ENCODE measurements at regions not wholly inside any gene's neighbourhood (a gene's known extent, or its start where the extent isn't known, plus 50 kb on each side); places are given as distances from the start of the nearest gene placed in this dataset.

DNA sequence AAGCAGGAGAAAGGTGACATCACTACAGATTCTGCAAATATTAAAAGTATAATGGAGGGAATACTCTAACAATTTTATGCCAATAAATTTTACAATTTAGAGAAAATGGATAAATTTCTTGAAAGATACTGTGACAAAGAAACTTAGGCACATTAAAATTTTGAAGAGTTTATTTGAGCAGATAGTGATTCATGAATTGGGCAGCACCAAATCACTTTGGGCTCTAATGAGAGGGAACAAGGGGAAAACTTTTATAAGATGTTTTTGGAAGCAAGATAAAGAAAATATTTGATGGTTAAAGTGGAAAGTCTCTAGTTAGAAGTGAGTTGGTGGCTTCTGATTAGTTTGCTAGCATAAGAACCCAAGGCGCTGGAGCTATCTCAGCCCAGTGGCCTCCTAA is 55.2 kb upstream of the FMN2 start:
- no peaks in the 10 kb centered on the region for H3K36me3 ChIP-seq (ENCODE audit: control insufficient read depth, insufficient read depth, low read length)
- H3K27ac ChIP-seq (ENCODE audit: extremely low read depth, low read depth, low read length), result no peak overlapping the region
- no peak for DNase-seq (ENCODE audit: extremely low read depth in 1 of 4, low spot score in 3 of 4)
- H3K4me2 ChIP-seq (ENCODE audit: insufficient read depth, low read length), result no peak overlapping the region
- BruUV-seq (replicated peaks), result no TSS peak
- no peaks in the 10 kb centered on the region for H4K20me1 ChIP-seq (replicated peaks; ENCODE audit: control insufficient read depth, insufficient read depth, low read length)
- no peaks in the 10 kb centered on the region for H3K9me3 ChIP-seq (replicated peaks; ENCODE audit: control insufficient read depth, insufficient read depth, low read depth, low read length)
- H3K4me3 ChIP-seq, result no peak overlapping the region
- no peak for FAIRE-seq
- no peak for ATAC-seq
- no peaks in the 10 kb centered on the region for H3K4me1 ChIP-seq (replicated peaks in 1 of 2; ENCODE audit: control insufficient read depth in 2 of 2, insufficient read depth in 2 of 2, low read length in 2 of 2)
- H3K9me1 ChIP-seq (ENCODE audit: control insufficient read depth, insufficient read depth, low read length), result no peaks in the 10 kb centered on the region
- no peaks in the 10 kb centered on the region for H3K79me2 ChIP-seq (ENCODE audit: control insufficient read depth, insufficient read depth, low read length)
- intact Hi-C loops (cut with micrococcal nuclease) (no loop called here), in situ Hi-C loops (cut with MboI) (no loop called here)
- WGBS (ENCODE audit: insufficient coverage, low coverage, missing lambda C conversion rate), result 0% methylated on average over 1 of the region's 1 CpG
- POLR2A ChIA-PET, result no interaction called here
- CTCF ChIA-PET (ENCODE audit: low intra/inter-chr PET ratio), result no interaction called here
- H3K9ac ChIP-seq (ENCODE audit: insufficient read depth in 1 of 2, low read depth in 2 of 2, low read length in 2 of 2), result no peak overlapping the region
- no peak overlapping the region for H2AFZ ChIP-seq (ENCODE audit: low read depth, low read length)
- no peaks in the 10 kb centered on the region for H3K27me3 ChIP-seq (ENCODE audit: control insufficient read depth in 2 of 2, insufficient read depth in 2 of 2, low read length in 2 of 2)
- TF ChIP-seq SAFB2 (IDR thresholded peaks at IDR 0.05; ENCODE audit: borderline replicate concordance, low read depth, low read length, severe bottlenecking), result no peak
- no peak for TF ChIP-seq PTRF (tag; IDR thresholded peaks at IDR 0.05)
- TF ChIP-seq SRSF1 (IDR thresholded peaks at IDR 0.05; ENCODE audit: low read depth, low read length), result no peak
- no peak for TF ChIP-seq TAL1 (IDR thresholded peaks at IDR 0.05)
- TF ChIP-seq CREB1 (IDR thresholded peaks at IDR 0.05), result no peak
- no peak for TF ChIP-seq CREB1 (CRISPR knock-in tag; IDR thresholded peaks at IDR 0.05)
- no peak for TF ChIP-seq ZNF778 (CRISPR knock-in tag; IDR thresholded peaks at IDR 0.05)
- TF ChIP-seq KHSRP (IDR thresholded peaks at IDR 0.05), result no peak
- no peak for TF ChIP-seq RFX1 (IDR thresholded peaks at IDR 0.05)
- no peak for TF ChIP-seq CBFA2T2 (conservative IDR thresholded peaks at IDR 0.05)
- TF ChIP-seq ZNF24 (IDR thresholded peaks at IDR 0.05), result no peak
- TF ChIP-seq, protein P1, sequence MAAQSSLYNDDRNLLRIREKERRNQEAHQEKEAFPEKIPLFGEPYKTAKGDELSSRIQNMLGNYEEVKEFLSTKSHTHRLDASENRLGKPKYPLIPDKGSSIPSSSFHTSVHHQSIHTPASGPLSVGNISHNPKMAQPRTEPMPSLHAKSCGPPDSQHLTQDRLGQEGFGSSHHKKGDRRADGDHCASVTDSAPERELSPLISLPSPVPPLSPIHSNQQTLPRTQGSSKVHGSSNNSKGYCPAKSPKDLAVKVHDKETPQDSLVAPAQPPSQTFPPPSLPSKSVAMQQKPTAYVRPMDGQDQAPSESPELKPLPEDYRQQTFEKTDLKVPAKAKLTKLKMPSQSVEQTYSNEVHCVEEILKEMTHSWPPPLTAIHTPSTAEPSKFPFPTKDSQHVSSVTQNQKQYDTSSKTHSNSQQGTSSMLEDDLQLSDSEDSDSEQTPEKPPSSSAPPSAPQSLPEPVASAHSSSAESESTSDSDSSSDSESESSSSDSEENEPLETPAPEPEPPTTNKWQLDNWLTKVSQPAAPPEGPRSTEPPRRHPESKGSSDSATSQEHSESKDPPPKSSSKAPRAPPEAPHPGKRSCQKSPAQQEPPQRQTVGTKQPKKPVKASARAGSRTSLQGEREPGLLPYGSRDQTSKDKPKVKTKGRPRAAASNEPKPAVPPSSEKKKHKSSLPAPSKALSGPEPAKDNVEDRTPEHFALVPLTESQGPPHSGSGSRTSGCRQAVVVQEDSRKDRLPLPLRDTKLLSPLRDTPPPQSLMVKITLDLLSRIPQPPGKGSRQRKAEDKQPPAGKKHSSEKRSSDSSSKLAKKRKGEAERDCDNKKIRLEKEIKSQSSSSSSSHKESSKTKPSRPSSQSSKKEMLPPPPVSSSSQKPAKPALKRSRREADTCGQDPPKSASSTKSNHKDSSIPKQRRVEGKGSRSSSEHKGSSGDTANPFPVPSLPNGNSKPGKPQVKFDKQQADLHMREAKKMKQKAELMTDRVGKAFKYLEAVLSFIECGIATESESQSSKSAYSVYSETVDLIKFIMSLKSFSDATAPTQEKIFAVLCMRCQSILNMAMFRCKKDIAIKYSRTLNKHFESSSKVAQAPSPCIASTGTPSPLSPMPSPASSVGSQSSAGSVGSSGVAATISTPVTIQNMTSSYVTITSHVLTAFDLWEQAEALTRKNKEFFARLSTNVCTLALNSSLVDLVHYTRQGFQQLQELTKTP (IDR thresholded peaks at IDR 0.05; ENCODE audit: low read depth in 1 of 2, partially characterized antibody in 2 of 2), result no peak
- no peak for TF ChIP-seq KLF13 (tag; IDR thresholded peaks at IDR 0.05; ENCODE audit: borderline replicate concordance, low read depth)
- no peak for TF ChIP-seq MYBL2 (IDR thresholded peaks at IDR 0.05; ENCODE audit: low read depth)
- no peak for TF ChIP-seq MYBL2 (CRISPR knock-in tag; IDR thresholded peaks at IDR 0.05; ENCODE audit: borderline replicate concordance)
- no peak for TF ChIP-seq SRF (CRISPR knock-in tag; IDR thresholded peaks at IDR 0.05)
- no peak for TF ChIP-seq ZKSCAN8 (CRISPR knock-in tag; IDR thresholded peaks at IDR 0.05)
- no peak for TF ChIP-seq GABPB1 (CRISPR knock-in tag; IDR thresholded peaks at IDR 0.05)
- TF ChIP-seq BCL6 (CRISPR knock-in tag; IDR thresholded peaks at IDR 0.05), result no peak

All from K562 (cell line).